K562 (cell line): ENCODE measurements at regions not wholly inside any gene's neighbourhood (a gene's known extent, or its start where the extent isn't known, plus 50 kb on each side); places are given as distances from the start of the nearest gene placed in this dataset.

Experiments used
- ATAC-seq: fragments of 200-7000 bp; cut with Tn5 transposase; 3 replicates; pipeline ENCODE4 v1.9.1; 2020; ENCODE audit warnings: moderate library complexity
- BruUV-seq: library from RNA; stranded (reverse); fragments of 400-500 nt; replicated peaks from 2 replicates; lab custom pipeline; 2021; lab: Mats Ljungman, UMichigan
- CTCF ChIA-PET: fragments of 300-600 bp; formaldehyde crosslinking; extraction: SDS; loops from one replicate; lab custom pipeline; 2021; ENCODE audit warnings: low intra/inter-chr PET ratio; lab: Yijun Ruan, JAX
- POLR2A ChIA-PET: fragments of 300-600, 350-650 bp; sonication (Branson Sonifier 250); formaldehyde crosslinking; extraction: SDS; loops from one replicate; lab custom pipeline; 2021; ENCODE audit warnings: antibody characterized with exemption, inconsistent platforms; lab: Yijun Ruan, JAX
- DNase-seq, 4 experiments: peaks; one replicate each; pipeline versions ENCODE4 v3.0.0 to v3.0.0-alpha.2; 2011 to 2018; ENCODE audit warnings: low spot score in 3 of 4, mixed read lengths in 3 of 4; ENCODE audit errors: extremely low read depth in 1 of 4
- FAIRE-seq: peaks from 2 replicates; lab custom pipeline; 2011; peaks lifted over from hg19 to GRCh38; lab: Jason Lieb, UNC
- H2AFZ ChIP-seq: 2 replicates; pipeline ENCODE4 v1.6.0; 2011; ENCODE audit warnings: low read depth, low read length, control low read depth, inconsistent platforms
- H3K27ac ChIP-seq: fragments of 200-600 bp; 3 replicates; pipeline ENCODE4 v1.8.0; 2011; ENCODE audit warnings: low read depth, mild to moderate bottlenecking, control low read depth, inconsistent platforms, low read length, moderate library complexity, mixed read lengths; ENCODE audit errors: extremely low read depth
- H3K27me3 ChIP-seq, 2 experiments: fragments of 300-600 bp in 1 of 2; 2 replicates in 1 of 2; 3 replicates in 1 of 2; pipeline versions ENCODE4 v1.6.0 to v1.8.0; 2011; ENCODE audit warnings: inconsistent platforms in 2 of 2, low read length in 2 of 2, mild to moderate bottlenecking in 1 of 2, mixed read lengths in 1 of 2, moderate library complexity in 1 of 2; ENCODE audit not compliant: control insufficient read depth in 2 of 2, insufficient read depth in 2 of 2
- H3K36me3 ChIP-seq: fragments of 300-600 bp; 3 replicates; pipeline ENCODE4 v1.8.0; 2011; ENCODE audit warnings: mild to moderate bottlenecking, low read length, inconsistent platforms; ENCODE audit not compliant: control insufficient read depth, insufficient read depth
- H3K4me1 ChIP-seq, 2 experiments: fragments of 200-600 bp in 1 of 2; replicated peaks in 1 of 2; 2 replicates in 1 of 2; 3 replicates in 1 of 2; pipeline versions ENCODE4 v1.5.1 to v1.8.0; 2011; ENCODE audit warnings: inconsistent platforms in 2 of 2, low read length in 2 of 2, mild to moderate bottlenecking in 1 of 2, mixed read lengths in 1 of 2, moderate library complexity in 1 of 2; ENCODE audit not compliant: control insufficient read depth in 2 of 2, insufficient read depth in 2 of 2
- H3K4me2 ChIP-seq: 2 replicates; pipeline ENCODE4 v1.6.1; 2011; ENCODE audit warnings: low read length, control low read depth, inconsistent platforms, mixed read lengths; ENCODE audit not compliant: insufficient read depth
- H3K4me3 ChIP-seq: fragments of 200-600 bp; sonication (generic), shearing (Covaris generic); 2 replicates; pipeline ENCODE4 v1.5.1; 2016; ENCODE audit warnings: control low read depth, inconsistent platforms
- H3K79me2 ChIP-seq: fragments of 200-600 bp; 3 replicates; pipeline ENCODE4 v1.8.0; 2011; ENCODE audit warnings: low read length, inconsistent platforms; ENCODE audit not compliant: control insufficient read depth, insufficient read depth
- H3K9ac ChIP-seq, 2 experiments: 2 replicates each; pipeline versions ENCODE4 v1.6.0 to v1.6.1; 2011; ENCODE audit warnings: low read depth in 2 of 2, low read length in 2 of 2, control low read depth in 1 of 2, inconsistent platforms in 1 of 2, mild to moderate bottlenecking in 1 of 2, mixed read lengths in 1 of 2; ENCODE audit not compliant: insufficient read depth in 1 of 2
- H3K9me1 ChIP-seq: one replicate; pipeline ENCODE4 v1.6.0; 2011; ENCODE audit warnings: inconsistent platforms, mild to moderate bottlenecking, low read length, moderate library complexity; ENCODE audit not compliant: control insufficient read depth, insufficient read depth
- H3K9me3 ChIP-seq: replicated peaks from 2 replicates; pipeline ENCODE4 v1.5.1; 2011; ENCODE audit warnings: low read depth, low read length, inconsistent platforms; ENCODE audit not compliant: control insufficient read depth, insufficient read depth
- H4K20me1 ChIP-seq: replicated peaks from 2 replicates; pipeline ENCODE4 v1.6.1; 2011; ENCODE audit warnings: low read length, inconsistent platforms, mixed read lengths; ENCODE audit not compliant: control insufficient read depth, insufficient read depth
- ARID1B ChIP-seq: fragments of 450-650 bp; IDR thresholded peaks from 2 replicates; pipeline ENCODE4 v1.6.1; 2016; ENCODE audit warnings: antibody characterized with exemption, mild to moderate bottlenecking, inconsistent platforms
- BDP1 ChIP-seq: IDR thresholded peaks from 3 replicates; pipeline ENCODE4 v1.6.1; 2011; ENCODE audit not compliant: insufficient read length, insufficient read depth
- C11orf30 ChIP-seq: fragments of 450-650 bp; IDR thresholded peaks from 2 replicates; pipeline ENCODE4 v1.6.1; 2016; ENCODE audit warnings: low read depth, mild to moderate bottlenecking
- CEBPZ ChIP-seq: fragments of 150-350 bp; IDR thresholded peaks from 2 replicates; pipeline ENCODE4 v1.6.1; 2014; ENCODE audit warnings: low read depth, mild to moderate bottlenecking, low read length, borderline replicate concordance
- ELF4 ChIP-seq: fragments of 450-650 bp; formaldehyde crosslinking; IDR thresholded peaks from 2 replicates; pipeline ENCODE4 v1.4.0; 2022; ENCODE audit warnings: missing genetic modification characterization
- ETV1 ChIP-seq: fragments of 450-650 bp; conservative IDR thresholded peaks from 2 replicates; pipeline ENCODE4 v1.6.1; 2016; ENCODE audit warnings: missing genetic modification characterization, control low read depth, low read depth, missing compliant biosample characterization
- PHB ChIP-seq: fragments of 250-450 bp; sonication (Bioruptor Pico); IDR thresholded peaks from 2 replicates; pipeline ENCODE4 v1.5.0; 2021
- RBBP5 ChIP-seq: fragments of 200-600 bp; sonication (generic); IDR thresholded peaks from 2 replicates; pipeline ENCODE4 v1.6.1; 2012; ENCODE audit warnings: borderline replicate concordance, mild to moderate bottlenecking, low read length, control low read depth, inconsistent platforms; ENCODE audit not compliant: insufficient read depth, poor library complexity, severe bottlenecking
- SETDB1 ChIP-seq: IDR thresholded peaks from one replicate; pipeline ENCODE4 v1.6.1; 2012; ENCODE audit warnings: low read length, control low read depth, inconsistent platforms
- SMARCA4 ChIP-seq: fragments of 450-650 bp; IDR thresholded peaks from 2 replicates; pipeline ENCODE4 v1.6.1; 2016
- SMARCA5 ChIP-seq: fragments of 450-650 bp; IDR thresholded peaks from 2 replicates; pipeline ENCODE4 v1.6.1; 2016
- SOX6 ChIP-seq: fragments of 450-650 bp; IDR thresholded peaks from 2 replicates; pipeline ENCODE4 v1.6.1; 2014; ENCODE audit warnings: mild to moderate bottlenecking
- STAT5A ChIP-seq: IDR thresholded peaks from 2 replicates; pipeline ENCODE4 v1.6.1; 2012; ENCODE audit warnings: low read length, inconsistent platforms, borderline replicate concordance
- THRA ChIP-seq: fragments of 450-650 bp; IDR thresholded peaks from 2 replicates; pipeline ENCODE4 v1.6.1; 2017; ENCODE audit warnings: mild to moderate bottlenecking, moderate library complexity
- WGBS: fragments of 100-300 bp; shearing (Covaris generic); methylation state at CpG from one replicate; pipeline ENCODE4 v1.1.6; 2016; ENCODE audit warnings: low coverage, mixed read lengths; ENCODE audit not compliant: insufficient coverage; ENCODE audit errors: missing lambda C conversion rate; 5-methylcytosine and 5-hydroxymethylcytosine counted together
- in situ Hi-C: fragments of 300-500 bp; cut with MboI; formaldehyde crosslinking; loops from 4 replicates; pipeline ENCODE4 v1.15.0; 2018; ENCODE audit warnings: inconsistent platforms, mixed read lengths
- intact Hi-C: fragments of 100-400 bp; cut with micrococcal nuclease; formaldehyde crosslinking; loops from 2 replicates; pipeline ENCODE4 v1.14.2; 2022
- TF ChIP-seq, protein P1 (sequence below): sonication (generic); formaldehyde crosslinking; IDR thresholded peaks from 2 replicates; pipeline ENCODE4 v1.8.0; 2022; ENCODE audit warnings: mild to moderate bottlenecking, missing genetic modification reagents

DNA sequence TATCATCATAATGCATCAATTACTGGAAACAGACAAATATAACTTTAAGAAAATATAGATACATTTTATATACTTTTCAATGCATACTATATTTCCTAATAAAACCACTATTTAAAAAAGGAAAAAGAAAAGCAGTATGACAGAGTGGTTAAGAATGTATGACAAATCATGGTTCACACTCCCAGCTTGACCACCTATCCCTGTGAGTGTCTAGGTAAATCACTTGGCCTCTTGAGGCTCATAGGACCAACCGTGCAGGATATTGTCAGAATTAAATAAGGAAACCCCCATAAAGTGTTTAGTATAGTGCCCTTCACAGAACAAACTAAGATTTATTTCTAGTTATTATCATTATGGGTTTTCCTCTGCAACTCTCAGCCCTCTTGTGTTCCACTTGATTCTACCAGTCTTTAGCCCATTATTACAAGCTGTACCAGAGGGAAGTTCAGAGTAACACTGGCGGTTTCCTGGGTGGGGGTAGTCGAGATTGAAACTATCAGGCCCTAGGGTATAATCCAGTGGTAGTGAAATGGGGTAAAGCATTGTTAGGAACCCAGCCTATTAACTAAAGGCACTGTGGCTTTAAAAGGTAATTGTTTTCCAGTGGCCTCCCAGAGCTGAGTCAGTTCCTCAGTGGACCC, 55.5 kb upstream of the PAK3 start (continued):
- TF ChIP-seq RBBP5 (no peak), SMARCA4 (no peak), C11orf30 (no peak), SETDB1 (no peak), STAT5A (no peak), BDP1 (no peak)
- TF ChIP-seq, protein P1, sequence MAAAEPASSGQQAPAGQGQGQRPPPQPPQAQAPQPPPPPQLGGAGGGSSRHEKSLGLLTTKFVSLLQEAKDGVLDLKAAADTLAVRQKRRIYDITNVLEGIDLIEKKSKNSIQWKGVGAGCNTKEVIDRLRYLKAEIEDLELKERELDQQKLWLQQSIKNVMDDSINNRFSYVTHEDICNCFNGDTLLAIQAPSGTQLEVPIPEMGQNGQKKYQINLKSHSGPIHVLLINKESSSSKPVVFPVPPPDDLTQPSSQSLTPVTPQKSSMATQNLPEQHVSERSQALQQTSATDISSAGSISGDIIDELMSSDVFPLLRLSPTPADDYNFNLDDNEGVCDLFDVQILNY: no peak

- Histone ChIP-seq H4K20me1 (no peaks in the 10 kb centered on the region), H3K4me3 (no peak overlapping the region), H3K27ac (no peak overlapping the region), H3K4me1 (no peaks in the 10 kb centered on the region), H3K9me3 (no peaks in the 10 kb centered on the region), H3K9me1 (no peaks in the 10 kb centered on the region), H2AFZ (no peak overlapping the region), H3K9ac (no peak overlapping the region), H3K27me3 (no peaks in the 10 kb centered on the region), H3K79me2 (no peaks in the 10 kb centered on the region), H3K36me3 (no peaks in the 10 kb centered on the region), H3K4me2 (no peak overlapping the region)
- FAIRE-seq (no peak), ATAC-seq (no peak), DNase-seq (no peak)
- TF ChIP-seq SOX6: no peak
- no peak for TF ChIP-seq PHB (CRISPR knock-in tag)
- no peak for TF ChIP-seq ETV1 (tag)
- no peak for TF ChIP-seq SMARCA5
- no peak for TF ChIP-seq CEBPZ
- no peak for TF ChIP-seq ARID1B
- no peak for TF ChIP-seq ELF4 (CRISPR knock-in tag)
- TF ChIP-seq THRA: no peak
- WGBS: 0% methylated on average over 2 of the region's 2 CpGs
- ChIA-PET CTCF (no interaction called here), POLR2A (no interaction called here)
- in situ Hi-C loops (no loop called here), intact Hi-C loops (no loop called here)
- no TSS peak for BruUV-seq
Measured at GRCh38 chrX:111039606-111040005, 56.4 kb upstream of the PAK3 start.
